ENCODE measurements at regions not wholly inside any gene's neighbourhood (a gene's known extent, or its start where the extent isn't known, plus 50 kb on each side); places are given as distances from the start of the nearest gene placed in this dataset.

- TF ChIP-seq CTCF (IDR thresholded peaks at IDR 0.05 in 4 of 5, conservative IDR thresholded peaks at IDR 0.05 in 1 of 5) (no peak), POLR2A (IDR thresholded peaks at IDR 0.05) (no peak)
These were observed 269.4 kb downstream of the ETAA1 start for GRCh38 chr2:67666386-67667053.

Data from gastrocnemius medialis (tissue), 4 donors.